Kidney (tissue), 13 donors: ENCODE measurements at regions not wholly inside any gene's neighbourhood (a gene's known extent, or its start where the extent isn't known, plus 50 kb on each side); places are given as distances from the start of the nearest gene placed in this dataset.

ENCODE experiments used
- DNase-seq, 5 donors: peaks; one replicate each; pipeline ENCODE4 v3.0.0-alpha.2; 2013 to 2020
- FAIRE-seq: peaks from 2 replicates; lab custom pipeline; 2012; peaks lifted over from hg19 to GRCh38; lab: Jason Lieb, UNC
- H3K27ac ChIP-seq, 2 donors: one replicate each; pipeline ENCODE4 v1.7.0; 2013; ENCODE audit warnings: low read depth in 2 of 2, low read length in 2 of 2, inconsistent platforms in 1 of 2
- H3K27me3 ChIP-seq: one replicate; pipeline ENCODE4 v1.7.1; 2013; ENCODE audit warnings: low read length, inconsistent platforms; ENCODE audit not compliant: control insufficient read depth, insufficient read depth
- H3K36me3 ChIP-seq, 3 donors: one replicate each; pipeline versions ENCODE4 v1.7.0 to v1.7.1; 2013; ENCODE audit warnings: low read length in 3 of 3, control low read depth in 1 of 3, inconsistent platforms in 1 of 3; ENCODE audit not compliant: insufficient read depth in 3 of 3, control insufficient read depth in 2 of 3
- H3K4me1 ChIP-seq, 3 donors: one replicate each; pipeline versions ENCODE4 v1.7.0 to v1.7.1; 2013; ENCODE audit warnings: low read length in 3 of 3, inconsistent platforms in 1 of 3, low read depth in 1 of 3; ENCODE audit not compliant: control insufficient read depth in 2 of 3, insufficient read depth in 2 of 3
- H3K4me3 ChIP-seq, 3 donors: one replicate each; pipeline versions ENCODE4 v1.7.0 to v1.8.1; 2013; ENCODE audit warnings: low read length in 3 of 3, control low read depth in 1 of 3, inconsistent platforms in 1 of 3
- H3K9ac ChIP-seq, 3 donors: one replicate each; pipeline versions ENCODE4 v1.7.0 to v1.7.1; 2013; ENCODE audit warnings: low read length in 3 of 3, control low read depth in 1 of 3, inconsistent platforms in 1 of 3
- H3K9me3 ChIP-seq, 3 donors: one replicate each; pipeline versions ENCODE4 v1.7.0 to v1.7.1; 2013; ENCODE audit warnings: low read length in 3 of 3, control low read depth in 1 of 3, inconsistent platforms in 1 of 3; ENCODE audit not compliant: control insufficient read depth in 2 of 3, insufficient read depth in 1 of 3
- intact Hi-C: fragments of 100-400 bp; cut with DNase I; formaldehyde crosslinking; loops from one replicate; pipeline ENCODE4 v1.11.1; 2022
- TF ChIP-seq, protein P1 (sequence below): IDR thresholded peaks from 3 replicates; pipeline ENCODE4 v1.5.1; 2012; ENCODE audit warnings: mild to moderate bottlenecking, moderate library complexity, borderline replicate concordance; ENCODE audit not compliant: insufficient read depth; ENCODE audit errors: extremely low read depth
- donor health status: control.
- donor health status: control.
- donor health status: control.
- donor health status: control.
- donor health status: control.
- donor health status: DM: yes; HTN: yes; CAD: no.
- donor health status: Normal renal cell carcinoma (clear cell type).

DNA sequence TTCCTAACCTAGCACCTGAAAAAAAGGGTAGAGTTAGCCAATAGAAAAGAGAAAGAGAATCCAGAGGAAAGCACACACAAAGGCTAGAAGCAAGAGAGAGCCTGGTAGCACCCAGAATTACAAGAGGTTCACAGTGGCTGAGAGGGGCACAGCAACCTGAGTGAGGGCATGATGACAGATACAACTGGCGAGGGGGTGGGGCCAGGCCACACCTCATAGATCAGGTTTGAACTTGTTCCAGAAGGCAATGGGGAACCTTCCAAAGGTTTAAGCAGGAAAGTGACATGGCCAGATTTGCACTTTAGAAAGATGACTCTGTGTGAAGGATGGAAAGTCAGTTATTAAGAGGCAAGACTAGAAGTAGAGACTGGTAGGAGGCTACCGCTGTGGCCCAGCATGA, 148.0 kb downstream of the TTC32 start:
- FAIRE-seq (no peak), DNase-seq (no peak)
- Histone ChIP-seq H3K27ac (no peak overlapping the region), H3K27me3 (no peaks in the 10 kb centered on the region), H3K4me3 (no peak overlapping the region), H3K36me3 (no peaks in the 10 kb centered on the region), H3K4me1 (no peaks in the 10 kb centered on the region), H3K9ac (no peak overlapping the region), H3K9me3 (no peaks in the 10 kb centered on the region)
- TF ChIP-seq, protein P1, sequence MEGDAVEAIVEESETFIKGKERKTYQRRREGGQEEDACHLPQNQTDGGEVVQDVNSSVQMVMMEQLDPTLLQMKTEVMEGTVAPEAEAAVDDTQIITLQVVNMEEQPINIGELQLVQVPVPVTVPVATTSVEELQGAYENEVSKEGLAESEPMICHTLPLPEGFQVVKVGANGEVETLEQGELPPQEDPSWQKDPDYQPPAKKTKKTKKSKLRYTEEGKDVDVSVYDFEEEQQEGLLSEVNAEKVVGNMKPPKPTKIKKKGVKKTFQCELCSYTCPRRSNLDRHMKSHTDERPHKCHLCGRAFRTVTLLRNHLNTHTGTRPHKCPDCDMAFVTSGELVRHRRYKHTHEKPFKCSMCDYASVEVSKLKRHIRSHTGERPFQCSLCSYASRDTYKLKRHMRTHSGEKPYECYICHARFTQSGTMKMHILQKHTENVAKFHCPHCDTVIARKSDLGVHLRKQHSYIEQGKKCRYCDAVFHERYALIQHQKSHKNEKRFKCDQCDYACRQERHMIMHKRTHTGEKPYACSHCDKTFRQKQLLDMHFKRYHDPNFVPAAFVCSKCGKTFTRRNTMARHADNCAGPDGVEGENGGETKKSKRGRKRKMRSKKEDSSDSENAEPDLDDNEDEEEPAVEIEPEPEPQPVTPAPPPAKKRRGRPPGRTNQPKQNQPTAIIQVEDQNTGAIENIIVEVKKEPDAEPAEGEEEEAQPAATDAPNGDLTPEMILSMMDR = no peak
- intact Hi-C loops = no loop called here

DNA sequence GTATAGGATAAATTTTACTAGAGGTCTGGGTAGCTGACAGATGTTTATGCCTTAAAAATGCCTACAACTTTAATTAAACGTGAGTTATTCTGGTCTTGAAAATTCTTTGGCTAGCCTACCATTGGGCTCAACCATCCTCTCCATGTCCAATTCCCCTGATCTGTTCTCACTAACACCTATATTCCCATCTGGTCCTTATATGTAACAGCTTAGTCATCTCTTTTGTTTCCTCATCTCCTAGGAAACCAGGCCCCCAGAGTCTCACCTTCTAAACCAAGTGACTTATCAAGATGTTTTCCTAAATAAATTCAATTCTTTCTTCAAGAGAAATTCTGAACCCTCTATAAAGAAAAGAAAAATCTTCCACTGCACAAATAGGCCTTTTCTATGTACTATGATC, 148.5 kb downstream of the TTC32 start:
- no peak overlapping the region for H3K4me3 ChIP-seq
- H3K9ac ChIP-seq = no peak overlapping the region
- intact Hi-C loops = no loop called here
- DNase-seq = no peak
- H3K27me3 ChIP-seq = no peaks in the 10 kb centered on the region
- no peak for FAIRE-seq
- no peaks in the 10 kb centered on the region for H3K36me3 ChIP-seq
- H3K4me1 ChIP-seq = no peaks in the 10 kb centered on the region
- TF ChIP-seq, protein P1 = no peak
- no peak overlapping the region for H3K27ac ChIP-seq
- H3K9me3 ChIP-seq = no peaks in the 10 kb centered on the region

DNA sequence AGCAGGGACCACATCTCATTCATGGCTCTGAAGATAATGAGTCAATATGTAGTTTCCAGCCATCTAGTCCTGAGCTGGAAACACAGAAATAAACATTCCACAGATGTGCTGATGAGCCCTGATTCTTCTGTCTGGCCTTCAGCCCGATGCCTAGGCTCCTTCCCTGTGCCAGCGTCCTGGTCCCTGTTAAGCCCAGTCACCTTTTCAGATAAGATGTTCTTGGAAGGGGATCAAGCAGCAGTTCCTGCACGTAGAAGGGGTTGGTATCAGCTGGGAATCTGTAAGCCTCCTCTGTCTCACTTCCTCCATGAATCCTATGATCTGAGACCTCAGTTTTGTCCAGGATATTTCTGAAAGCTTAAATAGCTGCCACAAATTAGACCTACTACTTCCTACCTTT, 149.3 kb downstream of the TTC32 start:
- intact Hi-C loops = no loop called here
- TF ChIP-seq, protein P1 = no peak
- Histone ChIP-seq H3K27me3 (no peaks in the 10 kb centered on the region), H3K4me1 (no peaks in the 10 kb centered on the region), H3K9ac (no peak overlapping the region), H3K4me3 (no peak overlapping the region), H3K36me3 (no peaks in the 10 kb centered on the region), H3K27ac (no peak overlapping the region), H3K9me3 (no peaks in the 10 kb centered on the region)
- no peak for DNase-seq
- no peak for FAIRE-seq

DNA sequence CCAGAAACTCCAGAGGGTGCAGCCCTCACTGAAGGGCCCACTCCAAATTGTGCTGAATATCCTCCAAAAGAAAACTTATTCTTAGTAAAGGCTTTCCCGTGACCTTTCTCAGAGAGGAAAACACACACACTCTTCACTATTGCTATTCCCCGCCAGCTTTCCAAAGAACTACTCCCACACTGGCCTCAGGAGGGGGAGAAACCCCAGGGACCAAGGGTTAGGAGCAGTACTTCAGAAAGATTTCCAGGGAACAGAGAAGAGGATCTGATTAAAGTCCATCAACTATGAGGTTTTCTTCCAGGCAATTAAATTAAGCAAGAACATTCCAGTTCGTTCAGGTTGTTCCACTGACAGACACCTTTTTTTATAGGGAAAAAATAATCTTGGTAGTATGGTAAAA, 150.2 kb downstream of the TTC32 start:
- Histone ChIP-seq H3K36me3 (no peaks in the 10 kb centered on the region), H3K9me3 (no peaks in the 10 kb centered on the region), H3K9ac (no peak overlapping the region), H3K4me3 (no peak overlapping the region), H3K27ac (no peak overlapping the region), H3K4me1 (no peaks in the 10 kb centered on the region), H3K27me3 (no peaks in the 10 kb centered on the region)
- DNase-seq = peak in 2 of 5 donors; percentile 17 to 43
- TF ChIP-seq, protein P1 = no peak
- FAIRE-seq = no peak
- intact Hi-C loops = no loop called here
